AG04449 (cell line): ENCODE measurements at regions not wholly inside any gene's neighbourhood (a gene's known extent, or its start where the extent isn't known, plus 50 kb on each side); places are given as distances from the start of the nearest gene placed in this dataset.

Experiments
- CTCF ChIA-PET: fragments of 350-600 bp; formaldehyde crosslinking; extraction: SDS; loops from one replicate; lab custom pipeline; 2021; ENCODE audit warnings: antibody characterized with exemption; lab: Yijun Ruan, JAX
- POLR2A ChIA-PET: fragments of 400-600, 350-600 bp; formaldehyde crosslinking; extraction: SDS; loops from one replicate; lab custom pipeline; 2020; ENCODE audit warnings: antibody characterized with exemption, inconsistent platforms; lab: Yijun Ruan, JAX
- DNase-seq: peaks from one replicate; pipeline ENCODE4 v3.0.0-alpha.2; 2010; ENCODE audit warnings: low read depth, low spot score
- H3K4me3 ChIP-seq: 2 replicates; pipeline ENCODE4 v1.5.1; 2011; ENCODE audit warnings: low read depth, mild to moderate bottlenecking, control low read depth, low read length
- TF ChIP-seq, protein P1 (sequence below): IDR thresholded peaks from one replicate; pipeline ENCODE4 v1.5.1; 2011; ENCODE audit warnings: mild to moderate bottlenecking, moderate library complexity, low read length, control low read depth, inconsistent platforms; ENCODE audit not compliant: insufficient read depth; ENCODE audit errors: missing control alignments

GRCh38 chr3:124443446-124443845, 286.8 kb upstream of the UMPS start:
- ChIA-PET CTCF (interaction anchor here (0.6 to 1.8 kb wide), 4 partner anchors 12 to 74 kb away, joined by 3 to 6 read pairs (median 4); no protein-coding TSS in a partner anchor), POLR2A (interaction anchor here (0.6 to 1.1 kb wide), 2 partner anchors 14 to 435 kb away, joined by 3 read pairs; no protein-coding TSS in a partner anchor)
- H3K4me3 ChIP-seq: no peak overlapping the region
- TF ChIP-seq, protein P1, sequence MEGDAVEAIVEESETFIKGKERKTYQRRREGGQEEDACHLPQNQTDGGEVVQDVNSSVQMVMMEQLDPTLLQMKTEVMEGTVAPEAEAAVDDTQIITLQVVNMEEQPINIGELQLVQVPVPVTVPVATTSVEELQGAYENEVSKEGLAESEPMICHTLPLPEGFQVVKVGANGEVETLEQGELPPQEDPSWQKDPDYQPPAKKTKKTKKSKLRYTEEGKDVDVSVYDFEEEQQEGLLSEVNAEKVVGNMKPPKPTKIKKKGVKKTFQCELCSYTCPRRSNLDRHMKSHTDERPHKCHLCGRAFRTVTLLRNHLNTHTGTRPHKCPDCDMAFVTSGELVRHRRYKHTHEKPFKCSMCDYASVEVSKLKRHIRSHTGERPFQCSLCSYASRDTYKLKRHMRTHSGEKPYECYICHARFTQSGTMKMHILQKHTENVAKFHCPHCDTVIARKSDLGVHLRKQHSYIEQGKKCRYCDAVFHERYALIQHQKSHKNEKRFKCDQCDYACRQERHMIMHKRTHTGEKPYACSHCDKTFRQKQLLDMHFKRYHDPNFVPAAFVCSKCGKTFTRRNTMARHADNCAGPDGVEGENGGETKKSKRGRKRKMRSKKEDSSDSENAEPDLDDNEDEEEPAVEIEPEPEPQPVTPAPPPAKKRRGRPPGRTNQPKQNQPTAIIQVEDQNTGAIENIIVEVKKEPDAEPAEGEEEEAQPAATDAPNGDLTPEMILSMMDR: no peak
- DNase-seq: no peak

GRCh38 chr3:124444075-124444474, 286.2 kb upstream of the UMPS start:
- POLR2A ChIA-PET: interaction anchor here (1.1 kb wide), 1 partner anchor 14 kb away, joined by 3 read pairs; no protein-coding TSS in a partner anchor
- CTCF ChIA-PET: interaction anchor here (1.4 kb wide), 1 partner anchor 11 kb away, joined by 3 read pairs; no protein-coding TSS in a partner anchor
- DNase-seq: no peak
- TF ChIP-seq, protein P1: no peak
- no peak overlapping the region for H3K4me3 ChIP-seq

DNA sequence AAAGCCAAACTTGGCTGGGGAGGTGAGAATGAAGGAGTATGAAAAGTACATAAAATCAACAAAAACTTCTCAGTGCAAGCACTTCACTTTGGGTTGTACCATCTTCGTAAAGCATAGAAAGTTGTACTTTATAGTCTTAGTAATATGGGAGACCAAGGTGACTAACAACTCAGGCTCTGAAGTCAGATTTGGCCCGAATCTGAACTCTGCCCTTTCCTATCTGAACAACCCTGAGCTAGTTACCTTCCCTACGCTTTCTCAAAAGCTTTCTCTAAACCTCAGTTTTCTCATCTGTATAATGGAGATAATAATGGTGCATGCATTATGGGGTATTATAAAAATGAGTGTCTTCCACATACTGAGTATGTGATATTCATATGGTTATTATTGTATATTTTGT, 285.4 kb upstream of the UMPS start:
- POLR2A ChIA-PET: no interaction called here
- TF ChIP-seq, protein P1: no peak
- CTCF ChIA-PET: interaction anchor here (1.4 kb wide), 1 partner anchor 10 kb away, joined by 3 read pairs; no protein-coding TSS in a partner anchor
- DNase-seq: no peak
- H3K4me3 ChIP-seq: no peak overlapping the region

- no peak for DNase-seq
- ChIA-PET CTCF (interaction anchor here (1.0 to 4.3 kb wide), 4 partner anchors 10 to 97 kb away, joined by 3 to 20 read pairs (median 8); no protein-coding TSS in a partner anchor), POLR2A (no interaction called here)
- H3K4me3 ChIP-seq: no peak overlapping the region
- TF ChIP-seq, protein P1: no peak
These were observed 282.4 kb upstream of the UMPS start for GRCh38 chr3:124447845-124448244.

DNA sequence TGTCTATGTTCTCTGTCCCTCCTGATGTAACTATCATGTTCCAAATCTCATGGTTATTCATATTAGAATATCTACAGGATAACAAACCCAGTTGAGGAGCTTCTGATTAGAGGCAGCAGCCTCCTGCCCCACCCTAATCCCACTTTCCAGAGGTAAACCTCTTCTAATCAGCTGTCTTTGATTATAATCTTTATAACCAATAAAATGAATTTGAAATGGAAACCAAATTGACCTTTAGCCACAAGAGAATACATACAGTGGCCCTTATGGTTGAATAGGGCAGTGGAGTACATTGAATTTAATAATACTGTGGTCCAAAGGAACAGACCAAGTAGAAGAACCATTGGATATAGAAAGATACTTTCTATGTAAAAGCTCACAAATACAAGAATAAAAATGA, 281.3 kb upstream of the UMPS start:
- no peak for DNase-seq
- no peak overlapping the region for H3K4me3 ChIP-seq
- POLR2A ChIA-PET: no interaction called here
- CTCF ChIA-PET: interaction anchor here (0.8 to 4.3 kb wide), 4 partner anchors 9 to 101 kb away, joined by 3 to 20 read pairs (median 8); no protein-coding TSS in a partner anchor
- TF ChIP-seq, protein P1: no peak

- CTCF ChIA-PET: interaction anchor here (2.8 kb wide), 1 partner anchor 17 kb away, joined by 18 read pairs; no protein-coding TSS in a partner anchor
- POLR2A ChIA-PET: no interaction called here
- H3K4me3 ChIP-seq: no peak overlapping the region
- DNase-seq: no peak
- TF ChIP-seq, protein P1: no peak
These were observed 279.9 kb upstream of the UMPS start for GRCh38 chr3:124450366-124450765.
